ENCODE measurements at regions not wholly inside any gene's neighbourhood (a gene's known extent, or its start where the extent isn't known, plus 50 kb on each side); places are given as distances from the start of the nearest gene placed in this dataset.

DNA sequence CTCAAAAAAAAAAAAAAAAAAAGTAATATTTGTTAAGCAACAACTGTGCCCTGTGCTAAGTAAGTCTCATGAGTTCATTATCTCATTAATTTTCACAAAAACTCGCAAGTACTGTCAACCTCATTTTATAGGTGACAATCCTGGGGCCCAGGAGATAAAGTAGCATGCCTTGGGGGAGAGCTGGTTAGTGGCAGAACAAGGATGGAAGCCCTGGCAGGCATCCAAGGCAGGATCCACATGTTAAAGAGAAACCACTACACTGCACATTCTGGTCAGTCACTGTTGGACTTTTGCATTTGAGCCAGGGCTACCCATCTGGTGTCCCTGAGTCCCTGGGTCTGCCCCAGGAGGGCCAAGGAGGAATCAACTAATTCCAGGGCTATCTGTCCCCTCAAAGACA lies 54.6 kb downstream of the ZFP36L2 start:
- DNase-seq (ENCODE audit: low read depth in 1 of 2, low spot score in 1 of 2): no peak

DNA sequence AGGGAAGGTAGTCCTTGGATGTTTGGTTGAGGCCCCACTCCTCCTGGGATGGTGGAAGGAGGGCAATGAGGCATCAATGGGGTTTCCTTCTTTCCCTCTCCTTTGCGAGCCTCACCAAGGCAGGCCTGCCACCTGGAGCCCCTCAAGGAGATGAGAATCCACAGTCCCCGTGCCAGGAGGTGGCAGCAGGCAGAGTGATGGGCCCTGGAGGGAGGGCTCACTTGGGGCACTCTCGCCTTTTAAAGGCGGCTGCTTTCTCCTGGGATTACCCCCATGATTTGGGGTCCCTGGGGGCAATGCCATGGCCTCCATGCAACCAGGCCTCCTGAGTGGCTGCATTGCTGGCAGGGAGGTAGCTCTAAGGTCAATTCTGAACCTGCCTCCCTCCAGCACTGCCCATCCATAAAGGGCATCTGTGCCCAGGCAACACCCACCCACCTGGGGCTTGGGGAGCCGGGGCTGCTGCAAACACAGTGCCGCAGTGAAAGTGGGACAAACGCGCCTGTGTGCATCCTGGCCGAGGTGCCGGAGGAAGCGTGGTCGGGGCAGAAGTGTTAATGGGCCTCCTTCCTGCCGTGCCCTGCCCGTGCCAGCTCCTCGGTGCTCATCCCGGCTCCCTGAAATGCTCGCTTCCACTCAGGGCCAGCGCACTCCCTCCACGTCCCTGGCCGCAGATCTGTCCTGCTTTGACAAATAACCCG lies 55.9 kb downstream of the ZFP36L2 start:
- DNase-seq (ENCODE audit: low read depth in 1 of 2, low spot score in 1 of 2): no peak

DNA sequence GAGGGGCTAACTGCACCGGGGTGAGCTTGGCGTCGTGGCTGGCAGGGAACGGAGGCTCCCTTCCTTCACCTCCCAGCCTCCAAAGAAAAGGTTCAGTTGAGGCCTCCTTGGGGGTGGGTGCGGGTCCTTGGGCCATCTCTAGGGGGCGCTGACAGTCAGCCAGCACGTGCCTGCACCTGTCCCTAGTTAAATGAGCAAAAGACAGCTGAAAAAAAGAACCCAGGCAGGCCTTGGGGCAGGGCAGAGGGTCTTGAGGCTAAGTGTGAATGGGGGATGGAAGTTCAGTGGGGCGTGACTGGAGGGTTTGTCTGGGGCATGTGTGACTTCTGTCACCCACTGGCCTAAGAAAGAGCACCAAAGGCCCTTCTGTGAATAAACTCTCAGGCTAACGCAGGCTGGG lies 56.4 kb downstream of the ZFP36L2 start:
- DNase-seq (ENCODE audit: low read depth in 1 of 2, low spot score in 1 of 2): peak; percentile 45 to 52

DNA sequence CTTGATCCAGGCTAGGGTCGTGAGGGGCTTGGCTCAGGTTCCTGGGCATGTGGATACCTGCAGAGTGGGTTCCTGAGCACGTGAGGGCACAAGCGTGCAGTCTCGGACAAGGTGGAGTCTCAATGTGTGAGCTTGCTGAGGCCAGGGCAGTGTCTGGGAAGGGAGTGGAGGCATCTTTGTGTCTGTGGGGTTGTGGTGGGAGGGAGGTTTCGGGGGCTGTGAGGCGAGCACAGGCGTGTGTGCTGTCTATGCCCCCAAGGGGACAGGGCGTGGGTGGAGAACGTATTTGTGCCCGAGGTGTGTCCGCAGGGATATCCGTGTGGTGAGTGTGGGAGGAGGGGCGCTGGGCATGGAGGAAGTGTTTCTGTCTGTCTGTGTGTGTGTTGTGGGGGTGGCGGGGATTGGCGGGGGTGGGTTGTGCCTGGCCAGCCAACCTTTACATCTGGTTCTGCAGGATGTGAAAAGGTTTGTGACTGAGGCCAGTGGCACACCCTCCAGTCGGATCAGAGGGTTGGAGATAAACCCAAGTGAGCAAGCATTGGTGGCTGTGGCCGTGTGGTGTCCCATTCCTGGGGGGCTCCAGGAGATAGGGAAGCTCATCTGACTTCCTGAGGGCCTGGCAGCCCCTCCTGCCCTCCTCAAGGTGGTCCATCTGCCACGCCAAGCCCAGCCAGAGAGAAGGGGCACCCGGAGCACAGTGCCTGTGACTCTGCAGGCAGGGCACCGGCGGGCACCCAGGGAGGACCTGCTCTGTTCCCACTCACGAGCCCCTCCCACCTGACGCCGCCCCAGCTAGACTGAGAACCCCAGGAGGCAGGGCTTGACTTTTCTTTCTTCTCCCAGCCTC lies 57.1 kb downstream of the ZFP36L2 start:
- no peak for DNase-seq (ENCODE audit: low read depth in 1 of 2, low spot score in 1 of 2)

DNA sequence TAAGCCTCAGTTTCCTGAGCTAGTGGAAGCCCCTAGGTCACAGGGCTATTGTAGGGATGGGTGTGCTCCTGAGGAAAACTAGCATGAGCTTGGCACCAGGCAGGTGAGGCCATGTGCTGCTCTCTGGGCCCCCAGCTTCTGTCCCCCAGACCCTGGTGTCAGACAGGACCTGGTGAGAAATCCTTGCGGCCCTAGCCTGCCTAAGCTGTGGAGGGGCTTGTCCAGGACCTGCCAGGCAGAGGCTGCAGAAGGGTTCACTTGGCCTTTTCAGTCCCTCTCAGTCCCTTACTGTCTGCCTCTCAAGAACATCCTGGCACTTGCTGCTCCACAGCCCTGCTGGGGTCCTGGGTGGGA lies 58.4 kb downstream of the ZFP36L2 start:
- DNase-seq (ENCODE audit: low read depth in 1 of 2, low spot score in 1 of 2): no peak

DNA sequence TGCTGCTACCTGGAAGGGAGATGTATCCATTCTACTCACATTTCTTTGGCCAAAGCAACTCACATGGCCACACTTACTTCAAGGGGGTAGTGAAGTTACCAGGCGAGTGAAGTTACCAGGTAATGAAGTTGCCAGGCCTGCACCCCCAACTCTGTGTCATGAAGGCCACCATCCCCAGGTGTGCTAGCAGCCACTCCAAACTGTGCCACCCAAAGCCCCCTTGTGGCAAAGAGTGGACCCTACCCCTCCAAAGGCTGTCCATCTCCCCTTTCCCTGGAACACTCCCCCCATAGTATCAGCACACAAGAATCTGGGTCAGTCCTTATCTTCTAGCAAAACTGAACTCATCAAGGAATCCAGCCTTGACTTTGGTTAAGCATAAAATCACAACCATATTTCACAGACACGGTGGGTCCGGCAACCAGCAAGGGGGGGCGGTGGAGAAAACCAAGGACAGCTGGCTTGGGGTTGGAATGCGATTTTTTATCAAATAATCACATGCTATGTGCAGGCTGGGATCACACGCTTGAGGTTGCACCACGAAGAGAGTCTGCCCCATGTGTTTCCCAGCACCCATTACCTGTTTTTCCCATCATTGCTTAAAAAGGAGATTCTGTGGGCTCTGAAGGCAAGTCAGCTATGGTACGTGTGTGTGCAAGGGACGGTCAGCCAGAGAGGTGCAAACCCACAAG lies 60.9 kb downstream of the ZFP36L2 start:
- no peak for DNase-seq (ENCODE audit: low read depth in 1 of 2, low spot score in 1 of 2)

DNA sequence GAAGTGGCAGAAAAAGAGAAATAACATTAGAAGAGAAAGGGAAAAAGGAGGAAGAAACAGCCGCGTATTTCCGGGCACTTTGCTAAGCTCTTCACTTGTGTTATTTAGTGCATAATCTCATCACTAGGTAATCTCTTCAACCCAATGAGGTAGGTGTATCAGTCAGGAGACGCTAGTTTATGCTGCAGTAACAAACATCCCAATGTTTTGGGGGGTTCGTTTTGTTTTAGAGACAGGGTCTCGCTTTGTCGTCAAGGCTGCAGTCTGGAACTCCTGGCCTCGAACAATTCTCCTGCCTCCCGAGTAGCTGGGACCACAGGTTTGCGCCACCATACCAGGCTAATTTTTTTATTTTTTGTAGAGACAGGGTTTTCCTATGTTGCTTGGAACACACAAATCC lies 61.7 kb downstream of the ZFP36L2 start:
- DNase-seq (ENCODE audit: low read depth in 1 of 2, low spot score in 1 of 2): no peak

DNA sequence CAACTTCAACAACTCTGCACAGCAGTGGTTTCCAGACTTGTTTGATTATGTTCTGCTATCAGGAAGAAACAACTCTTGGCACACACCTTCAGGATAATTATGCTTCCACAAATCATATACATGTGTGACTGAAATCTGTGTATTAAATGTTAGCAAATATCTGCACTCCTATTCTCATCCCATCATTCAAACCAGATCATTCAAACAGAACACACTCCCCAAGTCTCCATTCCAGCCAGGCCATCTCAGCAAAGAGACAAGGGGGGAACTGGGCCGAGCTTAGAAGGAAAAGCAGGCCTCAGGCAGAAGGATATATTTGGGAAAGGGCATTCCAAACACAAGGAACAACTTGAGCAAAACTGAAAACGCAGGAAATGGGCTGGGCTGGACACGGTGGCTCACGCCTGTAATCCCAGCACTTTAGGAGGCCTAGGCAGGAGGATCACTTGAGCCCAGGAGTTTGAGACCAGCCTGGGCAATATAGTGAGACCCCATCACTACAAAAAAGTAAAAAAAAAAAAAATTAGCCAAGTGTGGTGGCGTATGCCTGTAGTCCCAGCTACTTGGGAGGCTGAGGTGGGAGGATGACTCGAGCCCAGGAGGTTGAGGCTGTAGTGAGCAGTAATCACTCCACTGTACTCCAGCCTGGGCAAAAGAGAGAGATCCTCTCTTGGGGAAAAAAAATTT lies 62.7 kb downstream of the ZFP36L2 start:
- no peak for DNase-seq (ENCODE audit: low read depth in 1 of 2, low spot score in 1 of 2)

DNA sequence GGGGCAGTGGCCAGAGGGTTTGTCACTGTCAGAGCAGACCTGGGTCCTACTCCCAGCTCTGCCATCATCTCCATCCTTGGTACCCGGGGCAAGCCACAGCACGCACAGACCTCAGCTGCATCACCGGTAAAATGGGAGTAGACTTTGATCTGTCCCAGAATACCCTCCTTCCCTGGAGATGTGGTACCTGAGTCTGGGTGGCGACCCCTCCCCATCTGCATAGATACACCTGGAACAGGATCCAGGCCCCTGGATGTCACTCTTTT lies 64.0 kb downstream of the ZFP36L2 start:
- no peak for DNase-seq (ENCODE audit: low read depth in 1 of 2, low spot score in 1 of 2)

DNA sequence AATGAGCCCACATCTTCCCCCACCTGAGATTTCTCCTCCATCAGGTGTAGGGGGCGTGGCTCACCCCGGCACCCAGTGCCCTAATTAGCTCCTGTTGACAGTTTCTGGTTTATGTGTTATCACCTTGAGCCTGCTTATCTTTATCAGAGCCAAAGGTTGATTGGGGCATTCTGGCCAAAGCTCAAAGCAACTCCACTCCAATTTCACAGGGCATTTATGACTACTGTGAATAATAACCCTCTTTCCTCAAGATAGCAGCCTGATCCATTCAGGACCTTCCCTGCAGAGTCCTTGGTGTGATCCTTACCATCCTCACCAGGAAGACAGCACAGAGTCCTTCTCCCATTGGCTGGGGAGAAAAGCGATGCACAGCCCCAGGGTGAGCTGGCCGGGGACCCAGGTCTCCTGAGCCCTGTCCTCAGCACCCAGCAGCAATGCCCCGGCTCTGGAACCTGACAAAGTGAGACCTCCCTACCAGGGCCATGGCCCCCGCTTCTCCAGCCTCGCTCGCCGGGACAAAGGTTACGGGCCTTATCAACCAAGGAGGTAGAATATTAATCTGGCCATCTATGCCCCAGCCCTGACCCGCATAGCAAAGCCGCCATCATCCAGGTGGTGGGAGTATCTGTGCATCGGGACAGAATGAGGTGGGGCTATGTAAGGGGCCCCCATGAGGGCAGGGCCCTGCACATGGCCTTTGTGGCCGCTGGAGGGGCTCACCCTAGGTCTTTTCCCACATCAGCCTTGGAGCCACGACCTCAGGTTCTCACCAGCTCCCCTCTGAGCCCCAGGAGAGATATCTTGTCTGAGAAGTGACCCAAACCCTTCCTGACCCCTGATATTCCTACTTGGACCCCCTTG lies 64.5 kb downstream of the ZFP36L2 start:
- no peak for DNase-seq (ENCODE audit: low read depth in 1 of 2, low spot score in 1 of 2)

DNA sequence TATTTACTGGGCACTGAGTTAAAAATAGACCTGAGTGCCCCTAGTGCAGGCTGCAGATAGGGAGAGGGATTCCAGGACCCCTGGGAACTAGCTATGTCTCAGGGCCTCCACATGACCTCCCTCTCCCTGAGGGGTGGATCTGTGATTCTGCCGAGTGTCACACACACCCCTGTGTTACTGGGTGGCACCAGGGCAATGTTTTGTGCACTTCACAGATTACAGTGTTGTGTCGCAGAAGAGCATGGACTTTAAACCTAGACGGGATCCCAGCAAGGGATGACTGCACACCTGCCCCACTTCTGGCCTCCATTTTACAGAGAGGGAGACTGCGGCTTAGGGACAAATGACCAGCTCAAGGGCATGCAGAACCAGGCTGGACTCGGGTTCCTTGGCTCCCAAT lies 65.6 kb downstream of the ZFP36L2 start:
- no peak for DNase-seq (ENCODE audit: low read depth in 1 of 2, low spot score in 1 of 2)

DNA sequence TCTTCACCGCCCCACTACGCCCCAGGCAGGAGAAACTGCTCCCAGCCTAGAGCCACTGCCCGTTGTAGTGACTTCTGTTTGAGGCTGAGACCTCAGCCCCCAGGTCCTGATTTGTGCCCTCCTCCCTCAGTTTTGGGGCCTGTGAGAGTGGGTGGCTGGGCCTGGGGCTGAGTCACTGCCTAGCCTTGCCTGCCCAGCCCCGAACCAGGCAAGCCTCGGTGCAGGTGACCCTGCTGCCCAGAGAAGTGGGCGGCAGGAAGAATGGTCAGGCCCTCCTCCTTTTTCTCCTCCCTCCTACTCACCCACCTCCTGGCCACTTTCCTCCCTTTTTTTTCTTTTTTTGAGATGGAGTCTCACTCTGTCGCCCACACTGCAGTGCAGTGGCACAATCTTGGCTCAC lies 66.6 kb downstream of the ZFP36L2 start:
- DNase-seq (ENCODE audit: low read depth in 1 of 2, low spot score in 1 of 2): no peak

DNA sequence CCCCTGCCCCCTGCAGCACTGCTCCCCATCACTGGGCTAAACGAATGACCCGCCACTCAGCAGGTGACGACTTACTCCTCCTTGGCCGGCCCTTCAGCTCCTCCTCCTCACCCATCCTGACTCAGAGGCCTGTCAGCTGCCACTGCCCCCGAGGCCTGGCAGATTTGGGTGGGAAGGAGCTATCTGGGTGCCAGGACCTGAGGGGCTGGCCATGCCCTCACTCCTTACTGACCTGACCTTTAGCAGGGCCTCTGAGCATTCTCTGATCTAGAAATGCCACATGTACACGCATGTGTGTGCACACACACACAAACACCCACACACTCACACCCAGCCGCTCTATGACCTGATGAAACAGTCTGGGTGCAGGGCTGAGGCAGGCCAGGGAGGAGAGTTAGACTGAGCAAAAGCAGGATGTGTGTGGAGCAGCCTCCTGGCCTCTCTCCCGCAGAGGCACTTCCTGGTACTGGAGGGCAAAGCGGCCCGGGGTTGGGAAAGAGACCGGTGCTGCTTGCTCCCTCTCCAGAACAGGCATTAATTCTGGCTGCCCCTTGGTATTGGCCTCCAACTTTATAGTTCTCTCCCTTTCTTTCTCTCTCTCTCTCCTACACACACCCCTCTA lies 68.0 kb downstream of the ZFP36L2 start:
- no peak for DNase-seq (ENCODE audit: low read depth in 1 of 2, low spot score in 1 of 2)

DNA sequence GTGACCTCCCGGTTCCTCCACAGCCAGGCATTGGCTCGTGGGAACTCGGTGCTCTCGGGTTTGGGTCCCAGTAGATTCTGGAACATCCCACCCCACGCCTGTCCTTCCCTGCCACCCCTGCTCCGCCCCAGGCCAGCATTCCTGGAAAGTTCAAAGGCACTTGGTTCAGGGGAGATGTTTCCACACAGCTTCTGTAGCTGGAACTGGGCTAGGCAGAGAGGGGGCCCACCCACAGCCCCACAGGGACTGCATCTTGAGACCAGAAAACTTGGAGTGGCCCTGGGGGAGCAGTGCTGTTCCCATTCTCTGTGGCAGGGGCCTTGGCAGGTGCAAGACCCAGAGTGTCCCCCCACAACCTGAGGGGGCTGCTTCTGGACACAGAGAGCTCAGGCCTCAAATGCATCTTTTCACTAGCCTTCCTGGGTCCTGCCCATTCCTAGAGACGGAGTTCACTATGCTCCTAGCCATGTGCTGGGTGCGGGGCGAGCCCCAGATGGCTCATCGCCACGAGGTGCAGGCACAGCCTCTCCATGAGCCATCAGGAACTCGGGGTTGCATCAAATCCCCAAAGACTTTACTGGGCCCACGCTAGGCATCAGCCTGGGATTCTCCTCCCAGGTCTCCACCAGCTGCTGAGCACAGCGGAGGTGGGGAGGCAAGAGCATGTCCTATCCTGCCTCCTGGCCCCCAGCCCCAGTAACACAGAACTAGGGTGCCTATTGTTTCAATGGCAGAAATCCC lies 68.7 kb downstream of the ZFP36L2 start:
- no peak for DNase-seq (ENCODE audit: low read depth in 1 of 2, low spot score in 1 of 2)

DNA sequence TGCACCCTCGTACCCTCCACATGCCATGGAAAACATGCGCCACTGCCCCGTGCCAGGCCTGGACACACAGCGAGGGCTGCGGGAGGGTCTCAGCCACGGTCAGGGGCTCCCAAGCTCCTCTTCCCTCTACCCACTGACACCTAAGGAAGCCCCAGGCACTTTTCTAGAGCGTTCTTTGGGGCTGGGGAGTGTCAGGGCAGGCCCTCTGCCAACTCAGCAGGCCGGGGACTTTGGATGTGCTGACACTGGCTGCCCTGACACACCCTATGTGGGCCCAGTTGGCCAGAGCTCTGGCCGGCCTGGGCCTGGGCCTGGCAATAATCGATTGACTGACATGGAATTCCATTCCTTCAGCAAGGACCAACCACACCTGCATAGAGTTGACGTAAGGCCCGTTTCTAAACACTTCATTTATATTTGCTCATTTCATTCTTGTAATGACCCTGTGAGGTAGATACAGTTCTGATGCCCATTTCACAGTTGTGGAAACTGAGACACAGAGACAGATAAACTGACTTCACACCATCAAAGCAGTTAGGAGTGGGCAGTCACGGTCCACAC lies 70.5 kb downstream of the ZFP36L2 start:
- no peak for DNase-seq (ENCODE audit: low read depth in 1 of 2, low spot score in 1 of 2)

DNA sequence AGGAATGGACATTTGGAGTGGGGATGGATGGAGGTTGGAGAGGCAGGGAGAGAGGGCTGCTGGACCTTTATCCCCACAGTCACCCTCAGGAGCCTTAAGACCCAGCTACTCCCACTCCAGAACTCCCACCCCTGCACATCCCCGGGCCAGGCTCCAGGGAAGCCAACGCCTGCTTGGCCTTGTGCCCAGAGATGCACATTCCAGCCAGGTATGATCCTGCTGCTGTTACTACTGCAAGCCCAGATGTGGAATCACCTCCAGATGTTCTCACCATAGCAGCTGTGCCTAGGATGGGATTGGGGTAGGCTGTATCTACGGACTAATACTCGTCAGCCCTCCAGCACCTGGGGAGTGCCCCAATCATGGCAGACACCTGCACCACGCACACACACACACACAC lies 71.7 kb downstream of the ZFP36L2 start:
- DNase-seq (ENCODE audit: low read depth in 1 of 2, low spot score in 1 of 2): no peak

DNA sequence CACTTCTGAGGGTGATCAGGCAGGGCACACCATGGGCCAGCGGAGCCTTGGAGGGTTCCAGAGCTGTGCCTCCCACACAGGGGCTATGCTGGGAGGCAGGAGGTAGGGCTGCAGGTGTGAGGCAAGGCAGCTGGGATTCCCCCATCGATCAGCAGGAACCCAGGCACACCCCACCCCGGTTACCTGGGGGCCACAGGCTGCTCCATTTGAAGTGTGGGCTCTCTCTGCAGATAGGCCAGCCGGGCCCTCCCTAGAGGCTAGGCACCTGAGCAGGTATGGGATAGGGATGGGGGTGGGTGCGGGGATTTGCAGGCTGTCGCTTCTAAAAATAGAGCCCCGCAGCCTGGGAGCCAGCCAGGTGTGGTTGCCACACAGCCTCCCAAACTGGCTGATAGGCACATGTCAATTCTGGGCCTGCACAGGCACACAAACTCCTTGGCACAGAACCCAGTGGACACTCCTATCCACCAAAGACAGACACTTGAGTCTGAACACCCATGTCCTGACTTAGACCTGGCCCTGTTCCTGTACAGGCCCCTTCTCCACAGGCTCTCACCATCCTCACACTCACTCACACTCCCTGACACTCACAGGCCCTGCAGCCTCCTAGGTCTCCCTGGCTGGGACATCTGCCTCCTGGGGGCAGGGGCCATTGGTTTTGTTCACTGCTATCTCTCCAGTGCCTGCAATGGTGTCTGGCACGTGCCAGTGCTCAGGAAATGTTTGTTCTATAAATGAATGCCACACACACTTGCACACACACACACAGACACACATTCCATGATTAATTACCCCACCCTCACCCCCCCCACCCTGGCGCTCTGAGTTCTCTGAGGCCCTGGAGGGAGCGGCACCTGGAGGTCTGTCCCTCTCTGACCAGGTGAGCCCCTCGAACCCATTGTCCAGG lies 73.4 kb downstream of the ZFP36L2 start:
- DNase-seq (ENCODE audit: low read depth in 1 of 2, low spot score in 1 of 2): no peak

DNA sequence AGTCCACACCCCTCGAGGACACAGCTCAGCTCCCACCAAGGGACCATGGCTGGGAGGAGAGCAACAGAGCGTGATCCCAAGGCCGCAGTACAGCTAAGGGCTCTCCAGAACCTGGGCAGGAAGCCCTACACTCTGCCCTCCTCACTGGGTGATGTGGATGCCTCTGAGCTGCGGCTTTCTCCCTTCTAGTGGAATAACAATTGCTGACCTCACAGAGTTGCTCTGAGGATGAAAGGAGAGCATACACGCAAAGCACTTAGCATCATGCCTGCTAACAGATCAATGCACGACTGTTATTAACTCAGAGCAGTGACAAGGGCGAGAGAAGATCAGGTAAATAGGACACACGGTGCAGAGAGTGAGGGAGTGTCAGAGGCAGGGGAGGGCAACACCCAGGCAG lies 74.2 kb downstream of the ZFP36L2 start:
- no peak for DNase-seq (ENCODE audit: low read depth in 1 of 2, low spot score in 1 of 2)
